Erythroblast (primary cell): ENCODE measurements at regions not wholly inside any gene's neighbourhood (a gene's known extent, or its start where the extent isn't known, plus 50 kb on each side); places are given as distances from the start of the nearest gene placed in this dataset.

Source experiments
- GATA1 ChIP-seq: IDR thresholded peaks from 2 replicates; pipeline ENCODE4 v1.6.1; 2011; ENCODE audit warnings: low read depth, mild to moderate bottlenecking, control low read depth, low read length, moderate library complexity
- POLR2A ChIP-seq: IDR thresholded peaks from 2 replicates; pipeline ENCODE4 v1.6.1; 2011; ENCODE audit warnings: mild to moderate bottlenecking, low read length

- no peak for TF ChIP-seq POLR2A
- no peak for TF ChIP-seq GATA1
These were observed 94.4 kb downstream of the BARHL2 start for GRCh38 chr1:90622666-90623065.
